ENCODE measurements at regions not wholly inside any gene's neighbourhood (a gene's known extent, or its start where the extent isn't known, plus 50 kb on each side); places are given as distances from the start of the nearest gene placed in this dataset.
"Not testable (repeated sequence)": the region's sequence is repeated elsewhere in the genome, so short reads cannot be mapped to it uniquely, and the experiment has no call there.

DNA sequence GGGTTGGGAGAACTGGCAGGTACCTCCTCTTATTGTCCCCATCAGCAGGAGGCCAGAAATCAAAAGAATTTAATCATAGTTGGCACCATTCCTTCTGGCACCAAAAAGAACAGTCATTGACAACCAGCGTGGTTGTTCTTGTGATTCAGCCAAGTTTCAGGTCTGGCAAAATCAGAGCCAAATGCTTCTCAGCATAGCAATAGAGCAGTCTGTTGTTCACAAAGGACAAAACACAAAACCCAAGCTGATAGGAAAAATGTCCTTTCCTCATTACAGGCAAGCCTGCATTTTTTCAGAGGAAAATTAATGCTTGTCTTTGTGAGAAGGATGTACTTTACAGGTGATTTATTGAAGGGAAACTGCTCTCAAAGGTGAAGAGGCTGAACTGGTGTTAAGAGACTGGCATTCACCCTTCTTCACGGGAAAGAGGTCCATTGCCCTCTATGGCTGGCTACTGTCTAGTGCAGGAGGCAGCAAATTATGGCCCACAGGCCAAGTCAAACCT lies 241.8 kb upstream of the ARHGAP42 start:
- TF ChIP-seq EZH2 (IDR thresholded peaks at IDR 0.05; ENCODE audit: low read length, missing control alignments), result no peak
- TF ChIP-seq, protein P1, sequence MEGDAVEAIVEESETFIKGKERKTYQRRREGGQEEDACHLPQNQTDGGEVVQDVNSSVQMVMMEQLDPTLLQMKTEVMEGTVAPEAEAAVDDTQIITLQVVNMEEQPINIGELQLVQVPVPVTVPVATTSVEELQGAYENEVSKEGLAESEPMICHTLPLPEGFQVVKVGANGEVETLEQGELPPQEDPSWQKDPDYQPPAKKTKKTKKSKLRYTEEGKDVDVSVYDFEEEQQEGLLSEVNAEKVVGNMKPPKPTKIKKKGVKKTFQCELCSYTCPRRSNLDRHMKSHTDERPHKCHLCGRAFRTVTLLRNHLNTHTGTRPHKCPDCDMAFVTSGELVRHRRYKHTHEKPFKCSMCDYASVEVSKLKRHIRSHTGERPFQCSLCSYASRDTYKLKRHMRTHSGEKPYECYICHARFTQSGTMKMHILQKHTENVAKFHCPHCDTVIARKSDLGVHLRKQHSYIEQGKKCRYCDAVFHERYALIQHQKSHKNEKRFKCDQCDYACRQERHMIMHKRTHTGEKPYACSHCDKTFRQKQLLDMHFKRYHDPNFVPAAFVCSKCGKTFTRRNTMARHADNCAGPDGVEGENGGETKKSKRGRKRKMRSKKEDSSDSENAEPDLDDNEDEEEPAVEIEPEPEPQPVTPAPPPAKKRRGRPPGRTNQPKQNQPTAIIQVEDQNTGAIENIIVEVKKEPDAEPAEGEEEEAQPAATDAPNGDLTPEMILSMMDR (conservative IDR thresholded peaks at IDR 0.05 in 1 of 2, IDR thresholded peaks at IDR 0.05 in 1 of 2; ENCODE audit: low read depth in 1 of 2, low read length in 2 of 2), result no peak
- Histone ChIP-seq H3K36me3 (ENCODE audit: control insufficient read depth, insufficient read depth, low read length) (no peaks in the 10 kb centered on the region), H3K9me3 (ENCODE audit: control insufficient read depth, insufficient read depth, low read depth, low read length) (no peaks in the 10 kb centered on the region), H4K20me1 (ENCODE audit: control insufficient read depth, extremely low read depth, insufficient read depth, low read length) (no peaks in the 10 kb centered on the region), H3K79me2 (ENCODE audit: control insufficient read depth, insufficient read depth, low read length) (no peaks in the 10 kb centered on the region), H3K4me3 (replicated peaks in 1 of 4; ENCODE audit: control extremely low read depth in 1 of 4, insufficient read depth in 1 of 4, low read depth in 3 of 4, low read length in 4 of 4) (no peak overlapping the region), H3K4me1 (ENCODE audit: control insufficient read depth, extremely low read depth, insufficient read depth, low read length) (no peaks in the 10 kb centered on the region), H3K4me2 (ENCODE audit: extremely low read depth, insufficient read depth, low read length) (no peak overlapping the region), H3K9ac (ENCODE audit: insufficient read depth, low read length) (no peak overlapping the region), H3K27ac (ENCODE audit: insufficient read depth, low read length) (no peak overlapping the region), H3K27me3 (ENCODE audit: control insufficient read depth, insufficient read depth, low read length) (no peaks in the 10 kb centered on the region), H2AFZ (ENCODE audit: low read length) (no peak overlapping the region)
- peak in 1 of 2 donors; percentile 20 for DNase-seq (ENCODE audit: low read depth in 2 of 2)

DNA sequence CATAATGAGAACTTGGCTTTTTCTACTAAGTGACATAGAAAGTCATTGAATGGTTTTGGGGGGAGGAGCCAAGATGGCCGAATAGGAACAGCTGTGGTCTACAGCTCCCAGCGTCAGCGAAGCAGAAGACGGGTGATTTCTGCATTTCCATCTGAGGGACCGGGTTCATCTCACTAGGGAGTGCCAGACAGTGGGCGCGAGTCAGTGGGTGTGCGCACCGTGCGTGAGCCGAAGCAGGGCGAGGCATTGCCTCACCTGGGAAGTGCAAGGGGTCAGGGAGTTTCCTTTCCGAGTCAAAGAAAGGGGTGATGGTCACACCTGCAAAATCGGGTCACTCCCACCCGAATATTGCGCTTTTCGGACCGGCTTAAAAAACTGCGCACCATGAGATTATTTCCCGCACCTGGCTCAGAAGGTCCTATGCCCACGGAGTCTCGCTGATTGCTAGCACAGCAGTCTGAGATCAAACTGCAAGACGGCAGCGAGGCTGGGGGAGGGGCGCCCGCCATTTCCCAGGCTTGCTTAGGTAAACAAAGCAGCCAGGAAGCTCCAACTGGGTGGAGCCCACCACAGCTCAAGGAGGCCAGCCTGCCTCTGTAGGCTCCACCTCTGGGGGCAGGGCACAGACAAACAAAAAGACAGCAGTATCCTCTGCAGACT lies 235.2 kb upstream of the ARHGAP42 start:
- H3K4me1 ChIP-seq (ENCODE audit: control insufficient read depth, extremely low read depth, insufficient read depth, low read length); H3K4me3 ChIP-seq (replicated peaks in 1 of 4; ENCODE audit: control extremely low read depth in 1 of 4, insufficient read depth in 1 of 4, low read depth in 3 of 4, low read length in 4 of 4); H3K27me3 ChIP-seq (ENCODE audit: control insufficient read depth, insufficient read depth, low read length); H3K79me2 ChIP-seq (ENCODE audit: control insufficient read depth, insufficient read depth, low read length); H3K27ac ChIP-seq (ENCODE audit: insufficient read depth, low read length); DNase-seq (ENCODE audit: low read depth in 2 of 2); H2AFZ ChIP-seq (ENCODE audit: low read length); H4K20me1 ChIP-seq (ENCODE audit: control insufficient read depth, extremely low read depth, insufficient read depth, low read length); H3K9ac ChIP-seq (ENCODE audit: insufficient read depth, low read length); H3K36me3 ChIP-seq (ENCODE audit: control insufficient read depth, insufficient read depth, low read length); H3K4me2 ChIP-seq (ENCODE audit: extremely low read depth, insufficient read depth, low read length); H3K9me3 ChIP-seq (ENCODE audit: control insufficient read depth, insufficient read depth, low read depth, low read length): not testable (repeated sequence)

DNA sequence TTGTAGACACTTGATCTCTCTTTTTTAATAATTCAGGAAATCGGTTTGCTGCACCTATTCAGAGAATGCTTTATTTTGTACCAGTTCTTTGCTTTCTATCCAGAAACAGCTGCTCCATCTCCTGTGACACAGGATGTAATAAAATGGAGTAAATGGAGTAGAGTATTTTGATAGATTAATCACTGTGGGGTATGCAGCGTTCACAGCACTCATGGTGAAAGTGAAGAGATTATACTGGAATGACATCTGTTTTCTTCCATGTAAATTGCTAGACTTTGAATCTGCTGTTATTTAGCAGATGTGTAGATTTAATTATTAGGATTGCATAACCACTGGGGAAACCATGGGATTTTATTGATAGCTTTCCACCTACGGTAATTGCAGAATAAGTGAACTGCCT lies 227.3 kb upstream of the ARHGAP42 start:
- Histone ChIP-seq H3K4me2 (ENCODE audit: extremely low read depth, insufficient read depth, low read length) (no peak overlapping the region), H3K9ac (ENCODE audit: insufficient read depth, low read length) (no peak overlapping the region), H2AFZ (ENCODE audit: low read length) (no peak overlapping the region), H3K4me1 (ENCODE audit: control insufficient read depth, extremely low read depth, insufficient read depth, low read length) (no peaks in the 10 kb centered on the region), H3K4me3 (replicated peaks in 1 of 4; ENCODE audit: control extremely low read depth in 1 of 4, insufficient read depth in 1 of 4, low read depth in 3 of 4, low read length in 4 of 4) (no peak overlapping the region), H4K20me1 (ENCODE audit: control insufficient read depth, extremely low read depth, insufficient read depth, low read length) (no peaks in the 10 kb centered on the region), H3K27ac (ENCODE audit: insufficient read depth, low read length) (no peak overlapping the region), H3K36me3 (ENCODE audit: control insufficient read depth, insufficient read depth, low read length) (no peaks in the 10 kb centered on the region), H3K79me2 (ENCODE audit: control insufficient read depth, insufficient read depth, low read length) (no peaks in the 10 kb centered on the region), H3K27me3 (ENCODE audit: control insufficient read depth, insufficient read depth, low read length) (no peaks in the 10 kb centered on the region), H3K9me3 (ENCODE audit: control insufficient read depth, insufficient read depth, low read depth, low read length) (no peaks in the 10 kb centered on the region)
- TF ChIP-seq EZH2 (IDR thresholded peaks at IDR 0.05; ENCODE audit: low read length, missing control alignments), result no peak
- TF ChIP-seq, protein P1 (conservative IDR thresholded peaks at IDR 0.05 in 1 of 2, IDR thresholded peaks at IDR 0.05 in 1 of 2; ENCODE audit: low read depth in 1 of 2, low read length in 2 of 2), result no peak
- DNase-seq (ENCODE audit: low read depth in 2 of 2), result no peak
